GM10248 (cell line): ENCODE measurements at regions not wholly inside any gene's neighbourhood (a gene's known extent, or its start where the extent isn't known, plus 50 kb on each side); places are given as distances from the start of the nearest gene placed in this dataset.
A peak's percentile ranks its signal among the peaks of the same experiment; 100 is the strongest.

Experiments used
- CTCF ChIA-PET: fragments of 300-600 bp; sonication (Branson Sonifier 250); formaldehyde crosslinking; extraction: SDS; loops from one replicate; lab custom pipeline; 2021; ENCODE audit warnings: antibody characterized with exemption; lab: Yijun Ruan, JAX
- POLR2A ChIA-PET: fragments of 350-650 bp; sonication (Branson Sonifier 250); formaldehyde crosslinking; extraction: SDS; loops from one replicate; lab custom pipeline; 2020; ENCODE audit warnings: antibody characterized with exemption; lab: Yijun Ruan, JAX
- DNase-seq: peaks from one replicate; pipeline ENCODE4 v3.0.0; 2012; ENCODE audit errors: extremely low spot score
- TF ChIP-seq, protein P1 (sequence below): IDR thresholded peaks from 2 replicates; pipeline ENCODE4 v1.5.1; 2012; ENCODE audit warnings: mild to moderate bottlenecking, low read depth; ENCODE audit errors: extremely low read depth, missing control alignments, control extremely low read depth

DNA sequence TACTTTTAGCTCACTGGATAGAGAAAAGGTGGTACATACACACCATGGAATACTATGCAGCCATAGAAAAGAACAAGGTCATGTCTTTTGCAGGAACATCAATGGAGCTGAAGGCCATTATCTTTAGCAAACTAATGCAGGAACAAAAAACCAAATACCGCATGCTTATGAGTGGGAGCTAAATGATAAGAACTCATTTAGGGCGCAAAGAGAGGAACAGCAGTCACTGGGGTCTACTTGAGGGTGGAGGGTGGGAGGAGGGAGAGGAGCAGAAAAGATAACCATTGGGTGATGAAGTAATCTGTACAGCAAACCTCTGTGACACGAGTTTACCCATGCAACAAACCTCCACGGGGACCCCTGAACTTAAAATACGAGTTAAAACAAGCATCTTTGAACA is 135.1 kb downstream of the IRS2 start:
- TF ChIP-seq, protein P1, sequence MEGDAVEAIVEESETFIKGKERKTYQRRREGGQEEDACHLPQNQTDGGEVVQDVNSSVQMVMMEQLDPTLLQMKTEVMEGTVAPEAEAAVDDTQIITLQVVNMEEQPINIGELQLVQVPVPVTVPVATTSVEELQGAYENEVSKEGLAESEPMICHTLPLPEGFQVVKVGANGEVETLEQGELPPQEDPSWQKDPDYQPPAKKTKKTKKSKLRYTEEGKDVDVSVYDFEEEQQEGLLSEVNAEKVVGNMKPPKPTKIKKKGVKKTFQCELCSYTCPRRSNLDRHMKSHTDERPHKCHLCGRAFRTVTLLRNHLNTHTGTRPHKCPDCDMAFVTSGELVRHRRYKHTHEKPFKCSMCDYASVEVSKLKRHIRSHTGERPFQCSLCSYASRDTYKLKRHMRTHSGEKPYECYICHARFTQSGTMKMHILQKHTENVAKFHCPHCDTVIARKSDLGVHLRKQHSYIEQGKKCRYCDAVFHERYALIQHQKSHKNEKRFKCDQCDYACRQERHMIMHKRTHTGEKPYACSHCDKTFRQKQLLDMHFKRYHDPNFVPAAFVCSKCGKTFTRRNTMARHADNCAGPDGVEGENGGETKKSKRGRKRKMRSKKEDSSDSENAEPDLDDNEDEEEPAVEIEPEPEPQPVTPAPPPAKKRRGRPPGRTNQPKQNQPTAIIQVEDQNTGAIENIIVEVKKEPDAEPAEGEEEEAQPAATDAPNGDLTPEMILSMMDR, result no peak
- DNase-seq, result no peak
- POLR2A ChIA-PET, result no interaction called here
- CTCF ChIA-PET, result no interaction called here

DNA sequence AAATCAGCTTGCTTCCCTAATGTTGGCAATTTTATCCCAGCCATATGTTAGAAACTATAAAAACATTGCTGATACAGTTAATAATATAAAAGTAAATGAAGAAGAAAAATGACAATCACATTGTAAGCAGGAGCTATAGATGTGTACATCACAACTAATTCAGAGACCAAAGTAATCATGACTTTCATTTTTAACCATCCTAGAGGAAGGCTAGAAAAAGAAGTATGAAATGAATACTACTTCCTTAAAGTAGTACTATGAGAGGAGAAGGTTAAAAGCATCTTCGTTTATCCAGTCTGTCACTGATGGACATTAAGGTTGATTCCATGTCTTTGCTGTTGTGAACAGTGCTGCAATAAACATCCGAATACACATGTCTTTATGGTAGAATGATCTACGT is 135.5 kb downstream of the IRS2 start:
- no peak for DNase-seq
- POLR2A ChIA-PET, result no interaction called here
- CTCF ChIA-PET, result no interaction called here
- TF ChIP-seq, protein P1, result no peak

DNA sequence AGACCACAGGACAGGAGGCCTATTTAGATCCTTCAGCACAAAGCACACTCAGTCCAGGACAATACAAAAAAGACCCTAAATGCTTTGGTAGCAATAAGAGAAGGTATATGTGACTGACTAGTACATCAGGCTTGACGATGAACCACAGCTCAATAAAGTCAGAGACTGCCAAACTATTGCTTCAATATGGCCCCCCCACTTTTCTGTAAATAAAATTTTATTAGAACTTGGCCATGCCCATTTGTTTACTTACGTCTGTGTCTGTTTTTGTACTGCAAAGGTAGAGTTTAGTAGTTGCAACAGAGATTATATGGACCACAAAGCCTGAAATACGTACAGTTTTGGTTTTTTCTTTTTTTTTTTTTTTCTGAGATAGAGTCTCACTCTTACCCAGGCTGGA is 136.7 kb downstream of the IRS2 start:
- POLR2A ChIA-PET, result no interaction called here
- CTCF ChIA-PET, result no interaction called here
- DNase-seq, result no peak
- TF ChIP-seq, protein P1, result no peak

DNA sequence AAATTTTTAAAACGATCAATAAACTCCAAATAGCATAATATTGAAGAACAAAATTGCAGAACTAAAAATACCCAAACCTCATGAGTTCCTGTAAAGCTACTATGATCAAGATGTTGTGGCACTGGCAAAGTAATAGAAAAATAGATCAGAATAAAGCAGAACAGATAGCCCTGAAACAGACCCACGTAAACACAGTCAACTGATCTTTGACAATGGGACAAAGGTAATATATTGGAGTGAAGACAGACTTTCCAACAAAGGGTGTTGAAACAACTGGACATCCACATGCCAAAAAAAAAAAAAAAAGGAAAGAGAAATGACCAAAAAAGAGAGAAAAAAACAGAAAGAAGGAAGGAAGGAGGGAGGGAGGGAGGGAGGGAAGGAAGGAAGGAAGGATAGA is 138.7 kb downstream of the IRS2 start:
- ChIA-PET CTCF (no interaction called here), POLR2A (no interaction called here)
- DNase-seq, result no peak
- TF ChIP-seq, protein P1, result no peak

DNA sequence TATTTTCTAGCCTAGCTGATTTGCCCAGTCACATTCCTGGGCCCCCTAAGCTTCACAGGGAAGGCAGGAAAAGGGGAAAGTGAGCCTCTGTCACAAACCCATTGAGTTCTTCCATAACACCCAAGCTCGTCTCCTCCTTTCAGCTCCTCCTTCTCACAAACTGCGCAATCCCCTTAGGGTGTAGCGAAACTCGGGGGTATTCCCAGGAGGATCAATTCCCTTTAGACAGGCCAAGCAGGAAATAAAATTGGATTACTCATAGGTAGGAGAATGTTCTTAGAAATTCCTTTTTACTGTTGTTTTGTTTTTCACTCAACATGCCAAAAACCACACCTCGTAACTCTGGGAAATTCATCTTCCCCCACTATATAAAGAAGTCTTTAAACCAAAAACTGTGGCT is 139.3 kb downstream of the IRS2 start:
- no peak for DNase-seq
- POLR2A ChIA-PET, result no interaction called here
- CTCF ChIA-PET, result no interaction called here
- TF ChIP-seq, protein P1, result no peak

DNA sequence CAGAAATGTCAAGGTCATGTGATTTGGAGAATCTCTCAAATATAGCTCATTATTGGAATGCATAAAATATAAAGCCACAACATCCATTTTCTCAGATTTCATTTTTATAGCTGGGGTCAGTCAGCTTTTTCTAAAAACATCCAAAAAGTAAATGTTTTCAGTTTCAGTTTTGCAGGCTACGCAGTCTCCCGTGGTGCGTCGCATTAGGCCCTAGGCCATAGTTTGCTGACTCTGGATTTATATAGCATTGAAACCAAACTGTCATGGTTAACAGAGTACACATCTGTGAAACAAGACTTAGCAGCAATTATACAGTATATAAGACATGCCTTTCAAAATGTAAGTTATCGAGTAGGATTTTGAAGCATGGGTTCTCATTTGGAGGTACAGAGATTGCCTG is 140.0 kb downstream of the IRS2 start:
- DNase-seq, result peak; percentile 22
- TF ChIP-seq, protein P1, result no peak
- POLR2A ChIA-PET, result no interaction called here
- CTCF ChIA-PET, result no interaction called here

DNA sequence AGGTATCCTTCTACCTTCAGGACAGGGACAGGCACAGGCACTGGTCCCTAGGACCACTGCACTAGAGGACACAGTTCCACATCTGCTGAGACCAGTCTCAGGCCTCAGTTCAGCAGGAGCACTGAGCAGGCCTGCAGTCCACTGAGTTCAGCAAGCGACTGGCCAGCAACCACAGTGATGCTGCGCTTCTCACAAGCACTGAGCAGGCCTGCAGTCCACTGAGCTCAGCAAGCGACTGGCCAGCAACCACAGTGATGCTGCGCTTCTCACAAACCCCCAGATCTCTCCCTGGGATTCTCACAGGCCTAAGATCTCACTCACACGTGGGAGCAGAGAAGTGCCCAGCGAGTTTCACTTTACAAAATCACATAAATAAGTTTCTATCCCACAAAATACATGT is 140.6 kb downstream of the IRS2 start:
- DNase-seq, result no peak
- TF ChIP-seq, protein P1, result no peak
- POLR2A ChIA-PET, result no interaction called here
- CTCF ChIA-PET, result no interaction called here
